Ishikawa (cell line): ENCODE measurements at regions not wholly inside any gene's neighbourhood (a gene's known extent, or its start where the extent isn't known, plus 50 kb on each side); places are given as distances from the start of the nearest gene placed in this dataset.

Experiments used
- CEBPB ChIP-seq: IDR thresholded peaks from 2 replicates; pipeline ENCODE4 v1.6.1; 2012
- CREB1 ChIP-seq: IDR thresholded peaks from 2 replicates; pipeline ENCODE4 v1.6.1; 2012; ENCODE audit warnings: low read depth
- EGR1 ChIP-seq: IDR thresholded peaks from 2 replicates; pipeline ENCODE4 v1.6.1; 2012
- EP300 ChIP-seq: IDR thresholded peaks from 2 replicates; pipeline ENCODE4 v1.6.1; 2012; ENCODE audit warnings: borderline replicate concordance
- FOXM1 ChIP-seq: IDR thresholded peaks from 2 replicates; pipeline ENCODE4 v1.6.1; 2012; ENCODE audit warnings: low read depth, borderline replicate concordance
- MAX ChIP-seq: IDR thresholded peaks from 2 replicates; pipeline ENCODE4 v1.6.1; 2012
- NFIC ChIP-seq: IDR thresholded peaks from 2 replicates; pipeline ENCODE4 v1.6.1; 2012
- RAD21 ChIP-seq: IDR thresholded peaks from 2 replicates; pipeline ENCODE4 v1.6.1; 2012; ENCODE audit warnings: low read depth
- REST ChIP-seq: IDR thresholded peaks from 2 replicates; pipeline ENCODE4 v1.6.1; 2012; ENCODE audit warnings: low read depth, mild to moderate bottlenecking
- TAF1 ChIP-seq: IDR thresholded peaks from 2 replicates; pipeline ENCODE4 v1.6.1; 2012; ENCODE audit warnings: low read depth, mild to moderate bottlenecking
- TCF12 ChIP-seq: IDR thresholded peaks from 2 replicates; pipeline ENCODE4 v1.6.1; 2012; ENCODE audit warnings: low read depth
- TEAD4 ChIP-seq: IDR thresholded peaks from 2 replicates; pipeline ENCODE4 v1.6.1; 2012
- USF1 ChIP-seq: IDR thresholded peaks from 2 replicates; pipeline ENCODE4 v1.6.1; 2012
- YY1 ChIP-seq: IDR thresholded peaks from 2 replicates; pipeline ENCODE4 v1.6.1; 2012; ENCODE audit warnings: low read depth
- ZBTB7A ChIP-seq: IDR thresholded peaks from 2 replicates; pipeline ENCODE4 v1.6.1; 2012; ENCODE audit warnings: low read depth

- TF ChIP-seq CEBPB (no peak), EGR1 (no peak), USF1 (no peak), TAF1 (no peak), YY1 (no peak)
Observed at GRCh38 chr10:131553581-131553980, 242.1 kb upstream of the TCERG1L start.

- TF ChIP-seq CEBPB (no peak), TCF12 (no peak), EP300 (no peak), MAX (no peak), RAD21 (no peak)
Observed at GRCh38 chr10:131554821-131555220, 243.3 kb upstream of the TCERG1L start.

- TF ChIP-seq MAX (no peak), REST (no peak), EP300 (no peak), RAD21 (no peak), TAF1 (no peak), YY1 (no peak), USF1 (no peak), NFIC (no peak), CEBPB (no peak), CREB1 (no peak), FOXM1 (no peak), EGR1 (no peak), TCF12 (no peak), ZBTB7A (no peak), TEAD4 (no peak)
Observed at GRCh38 chr10:131555406-131555805, 243.9 kb upstream of the TCERG1L start.

- no peak for TF ChIP-seq USF1
- no peak for TF ChIP-seq TEAD4
- no peak for TF ChIP-seq FOXM1
- no peak for TF ChIP-seq RAD21
- no peak for TF ChIP-seq YY1
- no peak for TF ChIP-seq NFIC
Observed at GRCh38 chr10:131556061-131556896, 244.8 kb upstream of the TCERG1L start.

- TF ChIP-seq USF1: no peak
- no peak for TF ChIP-seq REST
- TF ChIP-seq YY1: no peak
- TF ChIP-seq TAF1: no peak
- TF ChIP-seq CEBPB: no peak
- TF ChIP-seq EGR1: no peak
- TF ChIP-seq TEAD4: no peak
- TF ChIP-seq MAX: no peak
- no peak for TF ChIP-seq TCF12
- TF ChIP-seq ZBTB7A: no peak
- TF ChIP-seq FOXM1: no peak
- no peak for TF ChIP-seq RAD21
- no peak for TF ChIP-seq NFIC
- no peak for TF ChIP-seq EP300
- TF ChIP-seq CREB1: no peak
Observed at GRCh38 chr10:131556897-131557495, 245.5 kb upstream of the TCERG1L start.
